22Rv1 (cell line): ENCODE measurements at regions not wholly inside any gene's neighbourhood (a gene's known extent, or its start where the extent isn't known, plus 50 kb on each side); places are given as distances from the start of the nearest gene placed in this dataset.

ENCODE experiments used
- ZFX ChIP-seq: fragments of 450-650 bp; IDR thresholded peaks from 2 replicates; pipeline ENCODE4 v1.6.1; 2017; ENCODE audit warnings: antibody characterized with exemption, borderline replicate concordance
- TF ChIP-seq, protein P1 (sequence below): fragments of 450-650 bp; IDR thresholded peaks from 2 replicates; pipeline ENCODE4 v1.5.1; 2017; ENCODE audit warnings: mild to moderate bottlenecking

DNA sequence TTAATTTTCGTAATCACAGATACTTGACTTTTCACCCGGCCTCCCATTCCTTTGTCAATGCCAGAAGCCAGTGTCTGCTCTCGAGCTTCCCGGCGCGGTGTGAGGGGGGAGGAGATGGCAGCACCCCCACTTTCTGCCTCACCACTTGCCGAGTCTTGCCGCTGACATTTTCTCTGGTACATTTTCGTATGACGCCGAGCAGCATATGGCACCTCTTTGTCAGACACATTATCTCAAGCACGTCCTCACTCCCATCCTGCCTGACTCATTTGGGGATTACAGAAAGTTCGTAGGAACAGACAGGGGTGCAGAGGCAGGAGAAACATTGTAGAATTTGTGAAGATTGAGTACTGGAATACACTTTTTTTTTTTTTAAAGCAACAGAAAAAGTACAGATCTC, 60.8 kb upstream of the SORCS3 start:
- TF ChIP-seq, protein P1, sequence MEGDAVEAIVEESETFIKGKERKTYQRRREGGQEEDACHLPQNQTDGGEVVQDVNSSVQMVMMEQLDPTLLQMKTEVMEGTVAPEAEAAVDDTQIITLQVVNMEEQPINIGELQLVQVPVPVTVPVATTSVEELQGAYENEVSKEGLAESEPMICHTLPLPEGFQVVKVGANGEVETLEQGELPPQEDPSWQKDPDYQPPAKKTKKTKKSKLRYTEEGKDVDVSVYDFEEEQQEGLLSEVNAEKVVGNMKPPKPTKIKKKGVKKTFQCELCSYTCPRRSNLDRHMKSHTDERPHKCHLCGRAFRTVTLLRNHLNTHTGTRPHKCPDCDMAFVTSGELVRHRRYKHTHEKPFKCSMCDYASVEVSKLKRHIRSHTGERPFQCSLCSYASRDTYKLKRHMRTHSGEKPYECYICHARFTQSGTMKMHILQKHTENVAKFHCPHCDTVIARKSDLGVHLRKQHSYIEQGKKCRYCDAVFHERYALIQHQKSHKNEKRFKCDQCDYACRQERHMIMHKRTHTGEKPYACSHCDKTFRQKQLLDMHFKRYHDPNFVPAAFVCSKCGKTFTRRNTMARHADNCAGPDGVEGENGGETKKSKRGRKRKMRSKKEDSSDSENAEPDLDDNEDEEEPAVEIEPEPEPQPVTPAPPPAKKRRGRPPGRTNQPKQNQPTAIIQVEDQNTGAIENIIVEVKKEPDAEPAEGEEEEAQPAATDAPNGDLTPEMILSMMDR: no peak
- no peak for TF ChIP-seq ZFX
